Lower leg skin (tissue), 4 donors: ENCODE measurements at regions not wholly inside any gene's neighbourhood (a gene's known extent, or its start where the extent isn't known, plus 50 kb on each side); places are given as distances from the start of the nearest gene placed in this dataset.

Experiments
- DNase-seq, 2 donors: peaks; one replicate each; pipeline ENCODE4 v3.0.0-alpha.2; 2019; ENCODE audit warnings: low spot score in 2 of 2
- H3K4me3 ChIP-seq: fragments of 200-600 bp; sonication (generic); 2 replicates; pipeline ENCODE4 v1.5.1; 2017; ENCODE audit warnings: mild to moderate bottlenecking, low read depth; ENCODE audit not compliant: poor library complexity, severe bottlenecking
- CTCF ChIP-seq, 3 donors: fragments of 450-650 bp; IDR thresholded peaks; one replicate each; pipeline ENCODE4 v1.5.1; 2016; ENCODE audit warnings: antibody characterized with exemption in 3 of 3, mild to moderate bottlenecking in 3 of 3, moderate library complexity in 2 of 3
- POLR2A ChIP-seq, 2 donors: fragments of 450-650 bp; IDR thresholded peaks; one replicate each; pipeline ENCODE4 v1.6.1; 2016 to 2017; ENCODE audit warnings: antibody characterized with exemption in 2 of 2, mild to moderate bottlenecking in 1 of 2, moderate library complexity in 1 of 2
- WGBS, 2 donors: methylation state at CpG; one replicate each; pipeline ENCODE4 v1.1.5; 2018; 5-methylcytosine and 5-hydroxymethylcytosine counted together
- intact Hi-C: fragments of 100-400 bp; cut with DNase I; formaldehyde crosslinking; loops from one replicate; pipeline ENCODE4 v1.15.0; 2023; ENCODE audit warnings: low total_unique reads

- DNase-seq, result no peak
- intact Hi-C loops, result no loop called here
- no peak overlapping the region for H3K4me3 ChIP-seq
- TF ChIP-seq CTCF (IDR thresholded peaks at IDR 0.05) (no peak), POLR2A (IDR thresholded peaks at IDR 0.05) (no peak)
- 94 to 96% methylated on average over 2 of the region's 2 CpGs for WGBS, 2 donors
Observed at GRCh38 chr2:186113284-186113683, 372.8 kb upstream of the ZC3H15 start.

GRCh38 chr2:186125156-186125555 is 360.9 kb upstream of the ZC3H15 start:
- no peak for TF ChIP-seq CTCF (IDR thresholded peaks at IDR 0.05)
- no peak for TF ChIP-seq POLR2A (IDR thresholded peaks at IDR 0.05)
- intact Hi-C loops, result no loop called here
- H3K4me3 ChIP-seq, result no peak overlapping the region
- DNase-seq, result no peak

GRCh38 chr2:186125625-186126024 is 360.4 kb upstream of the ZC3H15 start:
- no peak overlapping the region for H3K4me3 ChIP-seq
- DNase-seq, result no peak
- TF ChIP-seq POLR2A (IDR thresholded peaks at IDR 0.05) (no peak), CTCF (IDR thresholded peaks at IDR 0.05) (no peak)
- intact Hi-C loops, result no loop called here
- 76 to 81% methylated on average over 1 of the region's 1 CpG for WGBS, 2 donors

GRCh38 chr2:186126181-186126580 is 359.9 kb upstream of the ZC3H15 start:
- no peak overlapping the region for H3K4me3 ChIP-seq
- intact Hi-C loops, result no loop called here
- no peak for TF ChIP-seq CTCF (IDR thresholded peaks at IDR 0.05)
- TF ChIP-seq POLR2A (IDR thresholded peaks at IDR 0.05), result no peak
- DNase-seq, result no peak

GRCh38 chr2:186129767-186130581 is 356.1 kb upstream of the ZC3H15 start:
- no peak for TF ChIP-seq POLR2A (IDR thresholded peaks at IDR 0.05)
- no peak for TF ChIP-seq CTCF (IDR thresholded peaks at IDR 0.05)

More at GRCh38 chr2:186129767-186130581, 356.1 kb upstream of the ZC3H15 start:
- H3K4me3 ChIP-seq, result no peak overlapping the region
- intact Hi-C loops, result no loop called here
- no peak for DNase-seq
- WGBS, 2 donors, result 53 to 68% methylated on average over 1 of the region's 1 CpG
